HG02759 (cell line): ENCODE measurements at regions not wholly inside any gene's neighbourhood (a gene's known extent, or its start where the extent isn't known, plus 50 kb on each side); places are given as distances from the start of the nearest gene placed in this dataset.
"Not testable (repeated sequence)": the region's sequence is repeated elsewhere in the genome, so short reads cannot be mapped to it uniquely, and the experiment has no call there.

Experiments
- ATAC-seq: cut with Tn5 transposase; IDR thresholded peaks from one replicate; pipeline ENCODE4 v1.9.1; 2021; ENCODE audit warnings: mild to moderate bottlenecking, moderate library complexity; ENCODE audit not compliant: unreplicated experiment

- ATAC-seq = not testable (repeated sequence)
Measured at GRCh38 chr5:177941386-177941785, 54.7 kb downstream of the PROP1 start.

GRCh38 chr5:177939246-177940171 lies 56.5 kb downstream of the PROP1 start:
- peak; percentile 46 for ATAC-seq

- ATAC-seq = not testable (repeated sequence)
Measured at GRCh38 chr5:177938767-177939166, 57.3 kb downstream of the PROP1 start.

GRCh38 chr5:177934233-177934632 lies 61.8 kb downstream of the PROP1 start:
- ATAC-seq = not testable (repeated sequence)

GRCh38 chr5:177930269-177931022 lies 65.6 kb downstream of the PROP1 start:
- not testable (repeated sequence) for ATAC-seq

DNA sequence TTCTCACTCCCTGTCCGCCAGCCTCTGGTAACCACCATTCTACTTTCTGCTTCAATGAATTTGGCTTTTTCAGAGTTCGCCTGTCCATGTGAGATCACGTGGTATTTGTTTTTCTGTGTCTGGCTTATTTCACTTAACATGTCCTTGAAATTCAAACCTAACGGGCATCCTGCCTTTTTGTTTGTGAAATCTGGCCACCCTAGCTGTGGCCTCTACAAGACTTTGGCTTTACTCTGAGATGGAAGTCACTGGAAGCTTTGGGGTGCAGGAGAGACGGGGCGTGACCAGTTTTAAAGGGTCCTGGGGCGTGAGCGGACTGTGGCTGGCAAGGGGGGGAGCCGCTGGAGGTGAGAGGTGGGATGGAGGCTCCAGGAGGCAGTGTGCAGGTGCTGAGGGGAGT lies 66.4 kb downstream of the PROP1 start:
- ATAC-seq = not testable (repeated sequence)

GRCh38 chr5:177927500-177927899 lies 68.5 kb downstream of the PROP1 start:
- ATAC-seq = not testable (repeated sequence)

DNA sequence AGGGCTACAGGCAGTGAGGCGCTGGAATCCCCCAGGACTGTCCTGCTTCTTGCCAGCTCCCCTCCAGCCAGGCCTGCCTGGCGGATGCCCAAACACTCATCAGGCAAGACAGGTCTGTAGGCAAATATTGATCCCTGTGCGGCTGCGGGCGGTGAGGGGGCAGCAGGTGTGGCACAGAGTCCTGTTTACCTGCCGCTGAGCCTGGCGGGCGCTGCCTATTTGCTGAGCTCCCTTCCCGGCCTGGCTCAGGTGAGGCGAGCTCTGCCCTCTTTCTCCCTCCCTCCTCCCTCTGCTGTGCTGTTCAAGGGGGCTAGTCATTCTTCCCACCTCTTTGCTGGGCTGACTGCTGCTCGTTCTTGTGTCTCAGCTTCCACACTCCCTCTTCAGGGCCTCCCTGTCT lies 71.5 kb downstream of the PROP1 start:
- not testable (repeated sequence) for ATAC-seq

DNA sequence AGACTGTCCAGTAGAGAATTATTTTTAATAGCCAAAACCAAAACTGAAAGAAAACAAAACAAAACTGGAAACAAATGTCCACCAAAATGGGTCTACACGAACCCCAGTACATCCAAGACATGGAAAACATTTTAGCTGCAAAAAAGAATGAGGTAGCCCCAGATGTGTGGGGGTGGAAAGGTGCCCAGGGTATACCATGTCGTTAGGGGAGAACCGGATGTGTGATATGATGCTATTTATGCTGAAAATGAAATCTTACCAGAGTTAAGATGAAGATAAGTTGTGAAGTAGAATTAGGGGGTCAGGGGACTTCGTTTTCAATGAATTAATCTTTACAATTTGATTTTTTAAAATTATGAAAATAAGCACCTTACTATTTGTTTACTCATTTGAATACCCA lies 72.2 kb downstream of the PROP1 start:
- ATAC-seq = not testable (repeated sequence)

DNA sequence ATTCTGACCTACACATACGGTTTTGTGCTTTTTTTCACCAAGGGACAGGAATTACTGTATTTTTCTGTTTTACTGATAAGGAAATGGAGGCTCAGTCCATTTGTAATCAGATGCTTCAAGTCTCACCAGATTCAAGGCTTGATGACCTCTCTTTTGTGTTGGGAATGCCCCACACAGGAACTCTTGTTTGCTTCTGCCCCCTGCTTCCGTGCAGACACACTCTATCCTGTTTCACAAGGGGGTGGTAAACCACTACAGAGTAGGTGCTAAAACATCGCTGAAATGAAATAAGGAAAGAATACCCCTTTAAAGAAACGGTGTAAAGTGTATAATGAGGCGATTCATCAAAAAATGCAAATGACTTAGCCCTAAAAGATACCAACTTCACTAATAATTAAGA lies 72.9 kb downstream of the PROP1 start:
- not testable (repeated sequence) for ATAC-seq

- ATAC-seq = not testable (repeated sequence)
Measured at GRCh38 chr5:177909261-177909660, 86.8 kb downstream of the PROP1 start.

GRCh38 chr5:177902806-177903205 lies 93.2 kb downstream of the PROP1 start:
- not testable (repeated sequence) for ATAC-seq

GRCh38 chr5:177900066-177900465 lies 96.0 kb downstream of the PROP1 start:
- not testable (repeated sequence) for ATAC-seq

- not testable (repeated sequence) for ATAC-seq
Measured at GRCh38 chr5:177894681-177895453, 101.2 kb downstream of the PROP1 start.

DNA sequence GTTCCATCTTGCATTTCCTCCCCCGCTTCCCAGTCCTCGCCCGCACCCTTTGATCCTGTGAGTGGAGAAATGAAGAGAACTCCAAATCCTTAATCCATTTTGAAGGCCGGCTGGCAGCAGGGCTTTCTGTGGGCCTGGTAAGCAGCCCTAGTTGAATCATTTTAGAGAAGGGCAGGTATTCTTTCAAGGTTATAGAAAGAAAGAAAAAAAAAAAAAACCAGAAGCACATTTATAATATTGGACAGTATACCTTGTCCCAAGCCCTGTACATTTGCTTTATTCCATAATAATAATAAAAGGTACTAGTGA lies 103.7 kb downstream of the PROP1 start:
- not testable (repeated sequence) for ATAC-seq

- peak; percentile 88 for ATAC-seq
Measured at GRCh38 chr5:177891547-177892356, 104.3 kb downstream of the PROP1 start.

DNA sequence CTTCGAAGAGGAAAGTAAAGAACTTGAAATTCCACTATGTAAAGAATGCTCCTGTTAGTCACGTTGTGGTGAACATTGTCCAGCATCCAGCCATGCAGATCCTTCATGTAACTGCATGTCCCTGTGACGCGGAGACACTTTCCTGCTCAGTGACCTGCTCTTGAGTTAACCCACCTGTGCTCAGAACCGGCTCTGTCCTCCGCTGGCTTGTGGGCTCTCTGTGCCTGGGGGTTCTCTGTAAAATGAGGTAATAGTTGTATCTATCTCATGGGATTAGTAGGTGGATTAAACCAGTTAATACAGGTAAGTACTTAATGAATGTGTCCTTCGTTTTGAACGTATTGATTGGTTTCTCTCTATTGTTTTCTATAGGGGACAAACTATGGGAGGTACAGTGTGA lies 100.6 kb upstream of the FAM153A start:
- not testable (repeated sequence) for ATAC-seq

DNA sequence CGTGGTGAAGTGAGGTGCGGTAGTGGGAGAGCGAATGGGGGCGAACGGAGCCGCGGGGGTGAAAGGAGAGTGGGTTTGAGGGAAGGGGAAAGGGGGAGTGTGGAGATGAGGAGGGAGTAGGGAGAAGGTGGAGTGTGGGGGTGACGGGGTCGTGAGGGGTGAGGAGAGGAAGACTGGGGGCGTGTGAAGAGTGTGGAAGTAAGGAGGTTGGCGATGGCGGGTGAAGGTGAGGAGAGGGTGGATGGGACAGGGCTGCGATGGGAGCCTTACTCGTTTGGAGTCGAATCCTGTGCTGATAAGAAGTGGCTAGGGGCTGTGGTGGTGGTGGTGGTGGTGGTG lies 93.2 kb upstream of the FAM153A start:
- ATAC-seq = not testable (repeated sequence)

DNA sequence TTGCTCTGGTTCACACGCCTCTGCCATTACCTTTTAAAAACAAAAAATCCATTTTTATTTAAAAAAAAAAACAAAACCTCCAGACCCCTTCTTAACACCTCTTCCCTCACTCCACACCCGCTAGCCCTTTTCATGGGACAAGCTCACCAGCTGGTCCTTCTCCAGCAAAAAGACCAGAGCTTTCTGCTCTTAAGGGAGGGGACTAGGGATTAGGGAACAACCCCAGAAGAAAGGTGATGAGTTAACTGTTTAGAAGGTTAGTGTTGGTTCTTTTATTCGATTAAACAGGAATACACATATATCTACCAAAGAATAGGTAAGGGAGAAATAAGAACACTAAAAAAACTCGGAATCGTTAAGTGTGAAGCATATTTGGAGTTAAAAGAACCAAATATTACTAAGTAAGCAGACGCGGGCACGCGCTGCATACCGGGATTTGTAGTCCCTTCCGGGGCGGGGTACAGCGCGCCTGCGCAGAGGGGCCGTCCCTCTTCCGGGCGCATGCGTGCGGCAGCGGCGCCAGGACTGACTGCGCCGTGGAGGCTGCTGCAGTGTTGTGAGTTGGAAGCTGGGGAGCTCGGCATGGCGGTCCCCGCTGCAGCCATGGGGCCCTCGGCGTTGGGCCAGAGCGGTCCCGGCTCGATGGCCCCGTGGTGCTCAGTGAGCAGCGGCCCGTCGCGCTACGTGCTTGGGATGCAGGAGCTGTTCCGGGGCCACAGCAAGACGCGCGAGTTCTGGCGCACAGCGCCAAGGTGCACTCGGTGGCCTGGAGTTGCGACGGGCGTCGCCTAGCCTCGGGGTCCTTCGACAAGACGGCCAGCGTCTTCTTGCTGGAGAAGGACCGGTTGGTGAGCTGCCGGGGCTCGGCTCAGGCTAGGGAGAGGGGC lies 92.6 kb upstream of the FAM153A start:
- ATAC-seq = peak; percentile 81
